GM18520 (cell line): ENCODE measurements at regions not wholly inside any gene's neighbourhood (a gene's known extent, or its start where the extent isn't known, plus 50 kb on each side); places are given as distances from the start of the nearest gene placed in this dataset.

Source experiments
- ATAC-seq: cut with Tn5 transposase; IDR thresholded peaks from one replicate; pipeline ENCODE4 v1.9.1; 2021; ENCODE audit not compliant: unreplicated experiment

GRCh38 chr5:40416098-40416497, 263.6 kb upstream of the PTGER4 start:
- no peak for ATAC-seq

GRCh38 chr5:40414922-40415321, 264.8 kb upstream of the PTGER4 start:
- ATAC-seq = no peak

- no peak for ATAC-seq
These were observed 266.0 kb upstream of the PTGER4 start for GRCh38 chr5:40413743-40414142.

GRCh38 chr5:40412771-40413170, 266.9 kb upstream of the PTGER4 start:
- no peak for ATAC-seq

GRCh38 chr5:40410964-40411635, 268.6 kb upstream of the PTGER4 start:
- ATAC-seq = no peak

- ATAC-seq = peak; percentile 27
These were observed 269.4 kb upstream of the PTGER4 start for GRCh38 chr5:40410231-40410861.

GRCh38 chr5:40409601-40410000, 270.1 kb upstream of the PTGER4 start:
- no peak for ATAC-seq

GRCh38 chr5:40406741-40407211, 272.9 kb upstream of the PTGER4 start:
- ATAC-seq = no peak

GRCh38 chr5:40405996-40406740, 273.5 kb upstream of the PTGER4 start:
- ATAC-seq = no peak

- no peak for ATAC-seq
These were observed 274.5 kb upstream of the PTGER4 start for GRCh38 chr5:40405230-40405629.

- peak; percentile 59 for ATAC-seq
These were observed 275.1 kb upstream of the PTGER4 start for GRCh38 chr5:40404613-40405012.

GRCh38 chr5:40402007-40402364, 277.7 kb upstream of the PTGER4 start:
- no peak for ATAC-seq

GRCh38 chr5:40401284-40402006, 278.3 kb upstream of the PTGER4 start:
- ATAC-seq = peak; percentile 32

GRCh38 chr5:40400245-40400644, 279.5 kb upstream of the PTGER4 start:
- ATAC-seq = no peak

- ATAC-seq = no peak
These were observed 280.4 kb upstream of the PTGER4 start for GRCh38 chr5:40399349-40399748.

GRCh38 chr5:40397976-40398375, 281.7 kb upstream of the PTGER4 start:
- no peak for ATAC-seq

GRCh38 chr5:40397091-40397490, 282.6 kb upstream of the PTGER4 start:
- no peak for ATAC-seq

GRCh38 chr5:40396317-40396716, 283.4 kb upstream of the PTGER4 start:
- no peak for ATAC-seq

GRCh38 chr5:40395251-40395650, 284.5 kb upstream of the PTGER4 start:
- ATAC-seq = no peak

- no peak for ATAC-seq
These were observed 285.0 kb upstream of the PTGER4 start for GRCh38 chr5:40394698-40395097.

- no peak for ATAC-seq
These were observed 288.1 kb upstream of the PTGER4 start for GRCh38 chr5:40391642-40392041.
